DOHH2 (cell line): ENCODE measurements at regions not wholly inside any gene's neighbourhood (a gene's known extent, or its start where the extent isn't known, plus 50 kb on each side); places are given as distances from the start of the nearest gene placed in this dataset.

Experiments used
- EZH2phosphoT487 ChIP-seq: fragments of 200-600 bp; sonication (generic); IDR thresholded peaks from 2 replicates; pipeline ENCODE4 v1.6.1; 2017; ENCODE audit warnings: borderline replicate concordance, mild to moderate bottlenecking, antibody characterized with exemption, low read length, moderate library complexity, mixed read lengths
- TF ChIP-seq, protein P1 (sequence below): fragments of 200-600 bp; sonication (generic); IDR thresholded peaks from one replicate; pipeline ENCODE4 v1.5.1; 2014; ENCODE audit warnings: antibody characterized with exemption, mild to moderate bottlenecking, low read depth, low read length; ENCODE audit not compliant: poor library complexity, severe bottlenecking

DNA sequence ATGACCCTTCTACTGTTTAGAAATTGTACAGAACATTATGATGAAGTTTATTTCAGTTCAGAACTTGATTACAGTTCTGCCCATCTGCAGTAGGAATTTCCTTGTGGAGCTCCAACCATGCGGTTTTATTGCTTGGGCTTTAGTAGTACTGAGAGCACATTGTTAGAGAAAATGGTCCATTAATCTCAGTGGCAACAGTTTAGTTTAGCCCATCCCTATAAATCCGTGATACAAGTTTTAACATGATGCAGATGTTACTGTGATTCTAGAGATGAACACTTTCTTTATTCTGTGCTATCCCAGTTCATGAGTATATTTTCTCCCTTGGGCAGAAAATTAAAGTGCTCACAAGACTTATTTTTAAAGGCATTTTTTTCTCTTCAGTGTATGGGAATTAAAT lies 84.8 kb upstream of the FZD8 start:
- TF ChIP-seq, protein P1, sequence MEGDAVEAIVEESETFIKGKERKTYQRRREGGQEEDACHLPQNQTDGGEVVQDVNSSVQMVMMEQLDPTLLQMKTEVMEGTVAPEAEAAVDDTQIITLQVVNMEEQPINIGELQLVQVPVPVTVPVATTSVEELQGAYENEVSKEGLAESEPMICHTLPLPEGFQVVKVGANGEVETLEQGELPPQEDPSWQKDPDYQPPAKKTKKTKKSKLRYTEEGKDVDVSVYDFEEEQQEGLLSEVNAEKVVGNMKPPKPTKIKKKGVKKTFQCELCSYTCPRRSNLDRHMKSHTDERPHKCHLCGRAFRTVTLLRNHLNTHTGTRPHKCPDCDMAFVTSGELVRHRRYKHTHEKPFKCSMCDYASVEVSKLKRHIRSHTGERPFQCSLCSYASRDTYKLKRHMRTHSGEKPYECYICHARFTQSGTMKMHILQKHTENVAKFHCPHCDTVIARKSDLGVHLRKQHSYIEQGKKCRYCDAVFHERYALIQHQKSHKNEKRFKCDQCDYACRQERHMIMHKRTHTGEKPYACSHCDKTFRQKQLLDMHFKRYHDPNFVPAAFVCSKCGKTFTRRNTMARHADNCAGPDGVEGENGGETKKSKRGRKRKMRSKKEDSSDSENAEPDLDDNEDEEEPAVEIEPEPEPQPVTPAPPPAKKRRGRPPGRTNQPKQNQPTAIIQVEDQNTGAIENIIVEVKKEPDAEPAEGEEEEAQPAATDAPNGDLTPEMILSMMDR: no peak
- no peak for TF ChIP-seq EZH2phosphoT487
